Midbrain (tissue), 1 donor: ENCODE measurements at regions not wholly inside any gene's neighbourhood (a gene's known extent, or its start where the extent isn't known, plus 50 kb on each side); places are given as distances from the start of the nearest gene placed in this dataset.

Source experiments
- DNase-seq: peaks from one replicate; lab custom pipeline; 2025; lab: John Stamatoyannopoulos, UW

GRCh38 chr7:91630581-91631380 lies 249.7 kb downstream of the MTERF1 start:
- DNase-seq = no peak

GRCh38 chr7:91632234-91632940 lies 248.1 kb downstream of the MTERF1 start:
- DNase-seq = no peak

GRCh38 chr7:91633013-91633441 lies 247.5 kb downstream of the MTERF1 start:
- no peak for DNase-seq

GRCh38 chr7:91634485-91635177 lies 245.9 kb downstream of the MTERF1 start:
- DNase-seq = no peak

GRCh38 chr7:91636129-91636724 lies 244.3 kb downstream of the MTERF1 start:
- DNase-seq = no peak

GRCh38 chr7:91636728-91637127 lies 243.8 kb downstream of the MTERF1 start:
- no peak for DNase-seq

- no peak for DNase-seq
These were observed 236.2 kb downstream of the MTERF1 start for GRCh38 chr7:91644256-91644655.

- no peak for DNase-seq
These were observed 235.0 kb downstream of the MTERF1 start for GRCh38 chr7:91645542-91645941.

GRCh38 chr7:91651986-91652385 lies 228.5 kb downstream of the MTERF1 start:
- DNase-seq = no peak

GRCh38 chr7:91653286-91653685 lies 227.2 kb downstream of the MTERF1 start:
- no peak for DNase-seq

- no peak for DNase-seq
These were observed 224.8 kb downstream of the MTERF1 start for GRCh38 chr7:91655656-91656055.

GRCh38 chr7:91656541-91657482 lies 223.7 kb downstream of the MTERF1 start:
- no peak for DNase-seq

- no peak for DNase-seq
These were observed 222.9 kb downstream of the MTERF1 start for GRCh38 chr7:91657483-91658071.

- DNase-seq = no peak
These were observed 221.4 kb downstream of the MTERF1 start for GRCh38 chr7:91659096-91659495.

- no peak for DNase-seq
These were observed 219.7 kb downstream of the MTERF1 start for GRCh38 chr7:91660734-91661356.

- no peak for DNase-seq
These were observed 218.8 kb downstream of the MTERF1 start for GRCh38 chr7:91661727-91662126.

- no peak for DNase-seq
These were observed 212.3 kb downstream of the MTERF1 start for GRCh38 chr7:91668217-91668616.

GRCh38 chr7:91671245-91671644 lies 209.3 kb downstream of the MTERF1 start:
- no peak for DNase-seq

- DNase-seq = no peak
These were observed 206.0 kb downstream of the MTERF1 start for GRCh38 chr7:91674470-91674869.

- DNase-seq = no peak
These were observed 198.8 kb downstream of the MTERF1 start for GRCh38 chr7:91681718-91682117.
